Stimulated activated naive B cell treated with anti-CD40 and anti-IgM and Interleukin-4, amounts not matched to agents 10 μg/mL and 1 μg/mL and 100 μg/mL, for 72 hours (primary cell): ENCODE measurements at regions not wholly inside any gene's neighbourhood (a gene's known extent, or its start where the extent isn't known, plus 50 kb on each side); places are given as distances from the start of the nearest gene placed in this dataset.
"Not testable (repeated sequence)": the region's sequence is repeated elsewhere in the genome, so short reads cannot be mapped to it uniquely, and the experiment has no call there.

Source experiments
- ATAC-seq, 2 donors: fragments of 150-1000 bp; cut with Tn5 transposase; replicated peaks; 2 replicates each; pipeline ENCODE4 v1.10.0; 2021; ENCODE audit warnings: moderate library complexity in 1 of 2
- DNase-seq: peaks from one replicate; pipeline ENCODE4 v3.0.0; 2021
- H3K27ac Mint-ChIP-seq: one replicate; pipeline ENCODE4 v1.8.0; 2022; ENCODE audit warnings: mild to moderate bottlenecking, mixed read lengths
- H3K27me3 Mint-ChIP-seq, 2 donors: one replicate each; pipeline ENCODE4 v1.8.0; 2022; ENCODE audit warnings: mixed read lengths in 2 of 2
- H3K36me3 Mint-ChIP-seq, 2 donors: one replicate each; pipeline ENCODE4 v1.8.0; 2022; ENCODE audit warnings: mixed read lengths in 2 of 2, mild to moderate bottlenecking in 1 of 2
- H3K4me1 Mint-ChIP-seq, 2 donors: one replicate each; pipeline ENCODE4 v1.8.0; 2022; ENCODE audit warnings: mixed read lengths in 2 of 2, mild to moderate bottlenecking in 1 of 2
- H3K4me3 Mint-ChIP-seq, 2 donors: one replicate each; pipeline ENCODE4 v1.8.0; 2022; ENCODE audit warnings: mild to moderate bottlenecking in 2 of 2, mixed read lengths in 2 of 2, moderate library complexity in 1 of 2
- H3K9me3 Mint-ChIP-seq, 2 donors: one replicate each; pipeline ENCODE4 v1.8.0; 2022; ENCODE audit warnings: mixed read lengths in 2 of 2, mild to moderate bottlenecking in 1 of 2

DNA sequence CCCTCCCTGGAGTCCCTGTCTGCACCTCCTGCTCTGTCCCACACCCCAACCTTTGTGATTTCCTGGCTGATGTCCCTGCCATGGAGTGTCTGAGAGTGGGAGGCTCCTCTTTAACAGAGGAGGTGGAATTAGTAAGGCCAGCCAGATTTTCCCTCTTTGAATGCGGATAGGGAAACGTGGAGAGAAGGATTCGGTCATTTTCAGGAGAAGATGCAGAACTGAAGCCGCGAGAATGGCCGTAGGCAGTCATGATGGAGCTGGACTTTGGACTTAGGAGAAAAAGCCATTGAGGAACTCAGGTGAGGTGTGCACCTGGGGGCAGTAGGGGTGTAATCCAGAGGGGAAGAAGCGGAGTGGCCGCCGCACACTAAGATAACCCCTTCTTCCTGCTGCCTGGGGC lies 138.1 kb upstream of the ATP10A start:
- Mint-ChIP-seq H3K4me1 (no peaks in the 10 kb centered on the region), H3K27ac (no peak overlapping the region), H3K4me3 (no peak overlapping the region), H3K36me3 (no peaks in the 10 kb centered on the region), H3K9me3 (peaks cover 0 to 3% of the 10 kb centered on the region in 2 donors), H3K27me3 (peaks cover 3 to 13% of the 10 kb centered on the region in 2 donors)
- DNase-seq (no peak), ATAC-seq (no peak)

DNA sequence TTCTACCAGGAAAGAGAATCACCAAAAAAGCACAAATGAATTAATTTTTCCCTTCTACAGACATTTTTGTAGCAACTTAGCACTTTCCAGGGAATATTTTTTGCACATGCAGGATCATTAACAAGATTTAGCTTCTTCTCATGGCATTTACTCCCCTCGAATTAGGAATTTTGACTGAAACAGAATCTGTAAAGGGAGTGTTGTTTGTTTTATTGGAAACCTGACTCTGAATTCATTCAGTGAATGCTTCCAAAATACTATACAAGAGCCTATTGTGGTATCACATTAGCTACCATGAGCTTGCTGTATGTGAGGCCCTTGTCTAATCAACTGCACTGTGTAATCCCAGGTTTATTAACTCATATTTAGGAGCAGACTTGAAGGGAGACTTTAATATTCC lies 130.4 kb upstream of the ATP10A start:
- no peak for ATAC-seq
- no peaks in the 10 kb centered on the region for H3K36me3 Mint-ChIP-seq
- no peak overlapping the region for H3K27ac Mint-ChIP-seq
- DNase-seq: no peak
- H3K4me1 Mint-ChIP-seq: no peaks in the 10 kb centered on the region
- H3K4me3 Mint-ChIP-seq: no peak overlapping the region
- H3K27me3 Mint-ChIP-seq: peaks cover 4 to 10% of the 10 kb centered on the region in 2 donors
- H3K9me3 Mint-ChIP-seq: peaks cover 2 to 3% of the 10 kb centered on the region in 2 donors

DNA sequence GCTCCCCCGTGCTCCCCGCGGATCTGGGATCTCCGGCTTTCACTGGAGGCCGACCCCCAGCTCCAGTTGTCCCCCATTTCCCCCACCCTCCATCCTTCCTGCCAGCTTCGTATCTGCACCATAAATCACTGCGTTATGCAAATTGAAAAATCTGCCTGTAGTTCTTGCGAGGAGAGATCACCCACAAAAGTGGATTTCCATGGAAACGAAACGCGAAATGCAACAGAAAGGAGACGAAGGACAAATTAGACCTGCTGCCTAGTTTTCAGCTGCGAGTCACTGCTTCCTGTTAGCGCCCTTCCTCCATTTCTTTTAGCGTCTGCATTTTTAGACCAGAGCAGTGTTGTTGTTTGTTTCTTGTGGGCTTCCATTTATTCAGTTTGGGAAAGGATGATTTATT lies 127.1 kb upstream of the ATP10A start:
- H3K36me3 Mint-ChIP-seq: no peaks in the 10 kb centered on the region
- peaks cover 0 to 2% of the 10 kb centered on the region in 2 donors for H3K9me3 Mint-ChIP-seq
- no peak for DNase-seq
- H3K4me3 Mint-ChIP-seq: no peak overlapping the region
- peaks cover 0 to 2% of the 10 kb centered on the region in 2 donors for H3K4me1 Mint-ChIP-seq
- ATAC-seq: no peak
- no peak overlapping the region for H3K27ac Mint-ChIP-seq
- peaks cover 4 to 15% of the 10 kb centered on the region in 2 donors for H3K27me3 Mint-ChIP-seq

DNA sequence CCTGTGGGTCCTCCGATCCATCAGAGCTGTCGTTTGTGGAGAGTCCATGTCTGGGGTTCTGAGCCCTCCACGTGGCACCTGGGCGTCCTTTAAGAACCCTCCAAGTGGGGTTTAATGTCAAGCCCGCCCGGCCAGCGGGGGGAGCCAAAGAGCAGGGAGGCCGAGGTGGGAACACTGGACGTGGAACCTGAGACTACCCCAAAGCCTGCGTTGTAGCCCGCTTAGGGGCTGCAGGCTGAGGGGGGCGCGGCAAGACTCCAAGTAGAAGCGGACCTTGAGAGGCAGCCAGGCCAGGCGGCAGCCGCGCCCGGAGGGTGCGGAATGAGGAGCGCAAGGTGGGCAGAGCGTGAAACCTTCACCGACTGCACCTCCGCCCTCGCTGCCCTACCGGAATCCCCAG lies 126.2 kb upstream of the ATP10A start:
- H3K27me3 Mint-ChIP-seq: peaks cover 8 to 15% of the 10 kb centered on the region in 2 donors
- H3K4me3 Mint-ChIP-seq: no peak overlapping the region
- peaks cover 0 to 2% of the 10 kb centered on the region in 2 donors for H3K9me3 Mint-ChIP-seq
- H3K36me3 Mint-ChIP-seq: no peaks in the 10 kb centered on the region
- DNase-seq: no peak
- H3K27ac Mint-ChIP-seq: no peak overlapping the region
- H3K4me1 Mint-ChIP-seq: peaks cover 0 to 2% of the 10 kb centered on the region in 2 donors
- ATAC-seq: no peak

DNA sequence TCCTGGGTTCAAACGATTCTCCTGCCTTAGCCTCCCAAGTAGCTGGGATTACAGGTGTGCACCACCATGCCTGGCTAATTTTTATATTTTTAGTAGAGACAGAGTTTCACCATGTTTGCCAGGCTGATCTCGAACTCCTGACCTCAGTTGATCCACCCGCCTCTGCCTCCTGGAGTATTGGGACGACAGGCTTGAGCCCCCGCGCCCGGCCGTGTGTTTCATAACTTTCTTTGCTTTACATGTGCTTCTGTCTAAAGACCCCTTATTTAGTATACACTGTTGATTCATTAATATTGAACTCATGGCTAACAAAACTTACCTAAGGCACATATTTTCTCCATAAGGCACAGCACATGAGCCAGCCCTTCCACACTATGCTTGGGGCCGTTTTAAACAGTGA lies 125.6 kb upstream of the ATP10A start:
- H3K27me3 Mint-ChIP-seq: peaks cover 8 to 15% of the 10 kb centered on the region in 2 donors

DNA sequence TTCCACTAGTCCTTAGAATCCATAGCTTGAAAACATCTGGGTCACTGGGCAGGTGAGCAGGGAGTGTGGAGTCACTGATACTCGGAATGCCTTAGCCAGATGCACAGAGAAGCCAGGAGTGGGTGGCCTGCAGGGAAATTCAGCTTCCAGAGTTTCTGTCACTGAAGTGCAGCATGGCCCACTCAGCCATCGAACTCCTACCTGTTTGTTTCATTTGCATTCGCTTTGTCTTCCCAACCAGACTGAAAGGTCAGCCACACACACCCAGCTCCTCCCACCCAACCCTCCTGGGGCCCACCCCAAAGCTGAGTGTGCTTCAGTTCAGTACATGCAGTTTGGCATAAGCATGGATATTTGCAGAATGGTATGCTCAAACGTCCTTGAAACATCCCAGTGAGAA lies 124.5 kb upstream of the ATP10A start:
- H3K4me1 Mint-ChIP-seq: peaks cover 0 to 2% of the 10 kb centered on the region in 2 donors
- DNase-seq (no peak), ATAC-seq (no peak)
- no peak overlapping the region for H3K4me3 Mint-ChIP-seq
- no peak overlapping the region for H3K27ac Mint-ChIP-seq
- no peaks in the 10 kb centered on the region for H3K36me3 Mint-ChIP-seq
- peaks cover 0 to 2% of the 10 kb centered on the region in 2 donors for H3K9me3 Mint-ChIP-seq
- peaks cover 8 to 15% of the 10 kb centered on the region in 2 donors for H3K27me3 Mint-ChIP-seq

More for the DNA sequence above, 125.6 kb upstream of the ATP10A start:
- H3K36me3 Mint-ChIP-seq, H3K4me1 Mint-ChIP-seq, H3K27ac Mint-ChIP-seq, DNase-seq, H3K4me3 Mint-ChIP-seq, ATAC-seq, H3K9me3 Mint-ChIP-seq: not testable (repeated sequence)

DNA sequence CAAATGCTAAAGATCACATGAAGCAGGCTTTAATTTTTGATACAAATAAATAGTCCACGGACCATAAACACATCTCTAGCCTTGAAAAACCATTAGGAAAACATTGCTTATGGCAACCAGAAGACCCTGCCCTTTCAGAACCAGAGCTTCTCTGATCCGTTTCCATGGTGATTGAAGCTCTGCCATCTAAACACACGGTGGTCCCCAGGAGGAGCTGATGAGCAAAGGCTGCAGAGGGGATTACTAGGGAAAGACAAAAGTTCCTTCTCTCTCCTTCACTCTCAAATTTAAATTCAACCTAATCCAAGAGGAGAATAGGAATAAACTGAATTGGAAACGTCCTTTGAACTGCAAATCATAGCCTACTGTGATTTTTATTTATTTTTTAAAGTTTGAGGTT lies 122.0 kb upstream of the ATP10A start:
- peaks cover 0 to 2% of the 10 kb centered on the region in 2 donors for H3K9me3 Mint-ChIP-seq
- no peak overlapping the region for H3K4me3 Mint-ChIP-seq

DNA sequence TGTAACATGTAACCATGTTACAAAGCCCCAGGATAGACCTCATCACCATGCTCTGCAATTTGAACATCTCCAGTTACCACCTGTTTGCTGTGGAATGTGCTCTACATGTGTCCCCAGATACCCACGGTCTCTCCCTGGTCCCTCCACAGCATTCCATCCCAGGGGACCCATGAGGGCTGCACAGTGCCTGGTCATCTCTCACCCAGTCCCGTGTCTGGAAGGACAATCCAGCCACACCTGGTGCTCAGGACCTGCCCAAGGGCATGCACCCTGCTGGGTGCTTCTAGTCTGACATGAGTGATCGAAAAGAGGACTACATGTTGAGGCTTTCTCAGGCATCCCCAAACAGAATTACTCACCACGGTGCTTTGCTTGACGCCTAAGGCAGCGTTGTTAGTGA lies 119.6 kb upstream of the ATP10A start:
- peaks cover 0 to 2% of the 10 kb centered on the region in 2 donors for H3K9me3 Mint-ChIP-seq
- ATAC-seq (no peak), DNase-seq (no peak)
- H3K4me3 Mint-ChIP-seq: no peak overlapping the region
- peaks cover 0 to 2% of the 10 kb centered on the region in 2 donors for H3K4me1 Mint-ChIP-seq
- no peaks in the 10 kb centered on the region for H3K36me3 Mint-ChIP-seq
- H3K27ac Mint-ChIP-seq: no peak overlapping the region
- H3K27me3 Mint-ChIP-seq: peaks cover 0 to 4% of the 10 kb centered on the region in 2 donors

More for the DNA sequence above, 122.0 kb upstream of the ATP10A start:
- peaks cover 4 to 10% of the 10 kb centered on the region in 2 donors for H3K27me3 Mint-ChIP-seq
- DNase-seq: no peak
- no peaks in the 10 kb centered on the region for H3K36me3 Mint-ChIP-seq
- H3K4me1 Mint-ChIP-seq: peaks cover 0 to 2% of the 10 kb centered on the region in 2 donors
- no peak overlapping the region for H3K27ac Mint-ChIP-seq
- ATAC-seq: no peak

DNA sequence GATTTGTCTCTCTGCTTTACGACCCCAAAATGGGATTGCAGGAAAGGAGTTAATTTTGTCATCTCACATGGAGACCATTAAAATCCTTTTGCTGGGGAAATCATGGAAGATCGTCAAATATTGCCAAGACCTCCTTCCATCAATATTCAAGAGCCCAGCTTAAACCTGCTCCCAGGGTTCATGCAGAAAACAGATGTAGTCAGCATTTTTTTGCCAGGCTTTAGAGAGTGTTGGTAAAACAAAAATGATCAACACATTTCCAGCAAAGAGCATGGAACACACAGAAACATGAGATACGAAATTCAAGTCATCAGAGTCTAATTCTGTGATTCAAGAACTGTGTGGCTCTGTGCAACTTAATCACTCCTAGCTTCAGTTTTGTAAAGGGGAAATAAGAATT lies 118.0 kb upstream of the ATP10A start:
- no peak for DNase-seq
- Mint-ChIP-seq H3K9me3 (peaks cover 0 to 2% of the 10 kb centered on the region in 2 donors), H3K36me3 (no peaks in the 10 kb centered on the region), H3K27me3 (peaks cover 0 to 4% of the 10 kb centered on the region in 2 donors), H3K27ac (no peak overlapping the region), H3K4me3 (no peak overlapping the region), H3K4me1 (no peaks in the 10 kb centered on the region)
- ATAC-seq: no peak

DNA sequence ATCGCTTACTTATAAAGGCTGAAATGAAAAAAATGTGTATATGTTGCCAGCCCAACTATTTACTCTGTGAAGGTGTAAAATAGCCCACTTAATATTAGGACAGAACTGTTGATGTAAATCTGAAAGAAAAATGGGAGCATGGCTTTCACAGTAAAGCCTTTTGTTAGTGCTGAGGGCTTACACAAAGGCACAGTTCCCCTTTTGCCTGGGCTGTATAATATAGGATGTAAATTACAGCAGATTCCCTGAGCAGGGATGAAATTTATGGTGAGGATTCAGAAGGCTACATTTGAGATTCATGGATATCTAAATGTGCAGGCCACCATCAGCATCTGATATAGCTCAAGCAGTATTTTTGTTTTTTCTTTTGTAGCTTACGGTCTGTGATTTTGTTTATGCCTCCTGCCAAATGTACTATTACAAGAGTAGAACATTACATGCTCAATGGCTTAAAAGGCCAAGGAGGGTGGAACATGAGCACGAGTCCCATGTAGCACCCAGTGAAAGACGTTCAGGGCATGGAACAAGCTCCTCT lies 109.1 kb upstream of the ATP10A start:
- DNase-seq (no peak), ATAC-seq (no peak)
- Mint-ChIP-seq H3K36me3 (no peaks in the 10 kb centered on the region), H3K4me3 (no peak overlapping the region), H3K4me1 (no peaks in the 10 kb centered on the region), H3K27ac (no peak overlapping the region), H3K9me3 (peaks cover 0 to 1% of the 10 kb centered on the region in 2 donors), H3K27me3 (peaks cover 0 to 4% of the 10 kb centered on the region in 2 donors)

DNA sequence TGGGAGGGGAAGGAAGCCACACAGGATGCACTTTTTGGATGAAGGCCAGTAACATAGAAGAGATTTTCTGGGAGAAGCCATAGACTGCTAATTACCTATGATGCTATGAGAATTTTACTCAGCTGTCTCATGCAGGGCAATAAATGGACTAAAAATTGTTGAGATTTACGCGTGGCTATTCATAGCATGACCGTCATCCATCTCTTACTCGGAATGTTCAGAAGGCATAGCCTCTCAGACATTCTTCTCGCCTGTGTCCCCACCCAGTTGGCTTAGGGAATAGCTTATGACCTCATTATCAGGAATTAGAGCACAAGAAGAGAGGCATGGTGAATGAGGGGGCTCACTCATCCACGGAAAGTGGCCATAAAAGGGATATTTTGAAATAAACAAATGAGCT lies 107.9 kb upstream of the ATP10A start:
- Mint-ChIP-seq H3K4me3 (no peak overlapping the region), H3K4me1 (no peaks in the 10 kb centered on the region), H3K9me3 (peaks cover 0 to 1% of the 10 kb centered on the region in 2 donors), H3K27me3 (peaks cover 0 to 4% of the 10 kb centered on the region in 2 donors), H3K27ac (no peak overlapping the region), H3K36me3 (no peaks in the 10 kb centered on the region)
- ATAC-seq (no peak), DNase-seq (no peak)

DNA sequence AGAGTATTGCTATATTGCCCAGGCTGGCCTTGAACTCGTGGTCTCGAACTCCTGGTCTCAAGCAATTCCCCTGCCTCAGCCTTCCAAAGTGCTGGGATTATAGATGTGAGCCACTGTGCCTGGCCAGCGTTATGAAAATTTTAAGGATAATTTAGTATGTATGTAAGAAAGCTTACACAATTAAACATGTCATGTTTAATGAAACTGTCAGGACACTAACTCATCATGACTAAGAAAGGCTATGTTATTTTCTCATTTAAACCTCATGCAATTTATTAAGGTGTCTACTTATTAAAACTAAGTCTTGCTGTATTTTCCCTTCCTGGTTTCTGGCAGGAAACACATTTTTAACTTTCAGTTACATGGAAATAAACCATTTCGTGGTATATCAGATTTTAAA lies 106.8 kb upstream of the ATP10A start:
- DNase-seq (no peak), ATAC-seq (no peak)
- Mint-ChIP-seq H3K4me3 (no peak overlapping the region), H3K27ac (no peak overlapping the region), H3K9me3 (peaks cover 0 to 1% of the 10 kb centered on the region in 2 donors), H3K4me1 (no peaks in the 10 kb centered on the region), H3K36me3 (no peaks in the 10 kb centered on the region), H3K27me3 (peaks cover 0 to 4% of the 10 kb centered on the region in 2 donors)

DNA sequence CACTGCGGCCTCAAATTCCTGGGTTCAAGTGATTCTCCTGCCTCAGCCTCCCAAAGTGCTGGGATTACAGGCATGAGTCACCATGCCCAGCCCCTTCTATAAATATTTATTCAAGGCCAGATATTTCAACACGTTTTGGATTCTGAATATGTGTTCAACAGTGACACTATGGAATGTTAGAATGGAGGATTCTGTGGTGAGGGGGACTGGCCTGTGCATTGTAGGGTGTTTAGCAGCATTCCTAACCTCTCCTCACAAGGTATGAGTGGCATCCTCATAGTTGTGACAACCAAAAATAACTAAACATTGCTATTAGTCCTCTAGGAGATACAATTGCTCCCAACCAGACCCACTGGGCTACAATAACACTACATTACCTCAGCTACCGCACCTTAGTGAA lies 104.0 kb upstream of the ATP10A start:
- Mint-ChIP-seq H3K27me3 (peaks cover 4 to 8% of the 10 kb centered on the region in 2 donors), H3K4me1 (no peaks in the 10 kb centered on the region), H3K27ac (no peak overlapping the region), H3K4me3 (no peak overlapping the region), H3K36me3 (no peaks in the 10 kb centered on the region), H3K9me3 (peaks cover 0 to 1% of the 10 kb centered on the region in 2 donors)
- ATAC-seq (no peak), DNase-seq (no peak)

DNA sequence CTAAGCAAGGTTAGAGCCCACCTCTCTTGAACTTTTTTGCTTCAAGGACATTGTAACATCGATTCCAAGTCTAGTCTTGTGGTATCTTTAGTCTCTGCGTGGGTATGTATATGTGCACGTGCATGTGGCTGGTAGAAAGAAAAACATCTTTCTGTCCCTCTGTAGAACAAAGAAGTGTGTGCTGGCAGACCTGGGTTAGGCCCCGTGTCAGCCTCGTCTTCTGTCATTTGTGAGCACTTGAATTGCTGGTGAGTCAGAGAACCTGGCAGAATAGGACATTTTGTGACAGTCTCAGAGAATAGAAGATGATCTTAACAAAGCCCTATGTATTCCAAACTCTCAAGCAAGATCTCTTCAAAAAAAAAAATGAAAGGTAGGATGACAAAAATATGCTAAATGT lies 102.2 kb upstream of the ATP10A start:
- H3K27me3 Mint-ChIP-seq: peaks cover 0 to 8% of the 10 kb centered on the region in 2 donors
- no peak overlapping the region for H3K27ac Mint-ChIP-seq
- no peak for ATAC-seq
- no peaks in the 10 kb centered on the region for H3K36me3 Mint-ChIP-seq
- H3K4me1 Mint-ChIP-seq: no peaks in the 10 kb centered on the region
- no peak for DNase-seq
- H3K4me3 Mint-ChIP-seq: no peak overlapping the region
- H3K9me3 Mint-ChIP-seq: peaks cover 0 to 1% of the 10 kb centered on the region in 2 donors

DNA sequence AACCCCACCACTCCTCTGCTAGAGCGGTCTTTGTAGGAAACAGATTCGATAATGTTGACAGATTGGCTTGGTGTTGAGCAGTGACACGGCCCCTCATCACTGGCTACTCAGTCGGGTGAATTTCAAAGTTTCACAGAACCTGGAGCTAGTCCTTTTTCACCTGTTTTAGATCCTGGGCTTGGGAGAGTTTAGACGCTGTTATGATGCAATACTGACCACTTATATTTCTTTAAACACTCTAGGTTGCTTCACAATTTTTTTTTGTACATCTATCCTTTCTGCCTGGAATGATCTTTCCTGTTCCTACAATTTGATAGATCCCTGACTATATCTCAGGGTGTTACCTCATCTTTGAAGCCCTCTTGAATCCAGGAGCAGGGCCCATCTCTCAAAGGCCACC lies 97.1 kb upstream of the ATP10A start:
- H3K4me1 Mint-ChIP-seq: no peaks in the 10 kb centered on the region
- H3K4me3 Mint-ChIP-seq: no peak overlapping the region
- no peak overlapping the region for H3K27ac Mint-ChIP-seq
- DNase-seq (no peak), ATAC-seq (no peak)
- H3K27me3 Mint-ChIP-seq: peaks cover 8 to 29% of the 10 kb centered on the region in 2 donors
- H3K9me3 Mint-ChIP-seq: peaks cover 0 to 1% of the 10 kb centered on the region in 2 donors
- no peaks in the 10 kb centered on the region for H3K36me3 Mint-ChIP-seq
